ENCODE measurements at regions not wholly inside any gene's neighbourhood (a gene's known extent, or its start where the extent isn't known, plus 50 kb on each side); places are given as distances from the start of the nearest gene placed in this dataset.

DNA sequence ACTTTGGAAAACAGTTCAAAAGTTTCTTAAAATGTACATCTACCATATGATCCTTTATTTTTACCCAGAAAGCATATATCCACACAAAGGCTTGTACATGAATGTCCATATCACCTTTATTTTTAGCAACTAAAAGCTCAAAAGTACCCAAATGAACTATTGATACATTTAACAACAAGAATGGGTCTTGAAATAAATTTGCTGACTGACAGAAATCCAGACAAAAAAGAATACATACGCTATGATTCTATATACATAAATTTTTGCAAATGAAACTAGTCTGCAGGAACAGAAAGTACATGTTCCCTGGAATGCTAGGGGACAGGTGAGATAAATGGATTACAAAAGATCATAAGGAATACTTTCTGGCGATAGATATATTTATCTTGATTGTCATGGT lies 96.3 kb upstream of the KYNU start:
- TF ChIP-seq, protein P1, sequence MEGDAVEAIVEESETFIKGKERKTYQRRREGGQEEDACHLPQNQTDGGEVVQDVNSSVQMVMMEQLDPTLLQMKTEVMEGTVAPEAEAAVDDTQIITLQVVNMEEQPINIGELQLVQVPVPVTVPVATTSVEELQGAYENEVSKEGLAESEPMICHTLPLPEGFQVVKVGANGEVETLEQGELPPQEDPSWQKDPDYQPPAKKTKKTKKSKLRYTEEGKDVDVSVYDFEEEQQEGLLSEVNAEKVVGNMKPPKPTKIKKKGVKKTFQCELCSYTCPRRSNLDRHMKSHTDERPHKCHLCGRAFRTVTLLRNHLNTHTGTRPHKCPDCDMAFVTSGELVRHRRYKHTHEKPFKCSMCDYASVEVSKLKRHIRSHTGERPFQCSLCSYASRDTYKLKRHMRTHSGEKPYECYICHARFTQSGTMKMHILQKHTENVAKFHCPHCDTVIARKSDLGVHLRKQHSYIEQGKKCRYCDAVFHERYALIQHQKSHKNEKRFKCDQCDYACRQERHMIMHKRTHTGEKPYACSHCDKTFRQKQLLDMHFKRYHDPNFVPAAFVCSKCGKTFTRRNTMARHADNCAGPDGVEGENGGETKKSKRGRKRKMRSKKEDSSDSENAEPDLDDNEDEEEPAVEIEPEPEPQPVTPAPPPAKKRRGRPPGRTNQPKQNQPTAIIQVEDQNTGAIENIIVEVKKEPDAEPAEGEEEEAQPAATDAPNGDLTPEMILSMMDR (IDR thresholded peaks at IDR 0.05): no peak
- no peak for TF ChIP-seq POLR2A (IDR thresholded peaks at IDR 0.05)
